MM.1S (cell line): ENCODE measurements at regions not wholly inside any gene's neighbourhood (a gene's known extent, or its start where the extent isn't known, plus 50 kb on each side); places are given as distances from the start of the nearest gene placed in this dataset.
A peak's percentile ranks its signal among the peaks of the same experiment; 100 is the strongest.
"Not testable (repeated sequence)": the region's sequence is repeated elsewhere in the genome, so short reads cannot be mapped to it uniquely, and the experiment has no call there.

ENCODE experiments used
- DNase-seq: peaks from one replicate; pipeline ENCODE4 v3.0.0-alpha.2; 2015
- H2AFZ ChIP-seq: fragments of 300-600 bp; sonication (generic); 2 replicates; pipeline ENCODE4 v1.6.0; 2016; ENCODE audit warnings: antibody characterized with exemption, low read length
- H3F3A ChIP-seq: fragments of 300-600 bp; sonication (generic); 2 replicates; pipeline ENCODE4 v1.6.1; 2016; ENCODE audit warnings: mild to moderate bottlenecking, antibody characterized with exemption, low read length, moderate library complexity, mixed read lengths; ENCODE audit not compliant: insufficient read depth
- H3K27ac ChIP-seq: fragments of 300-600 bp; sonication (generic); 2 replicates; pipeline ENCODE4 v1.5.1; 2016; ENCODE audit warnings: mild to moderate bottlenecking, low read length
- H3K27me3 ChIP-seq: fragments of 300-600 bp; sonication (generic); replicated peaks from 2 replicates; pipeline ENCODE4 v1.6.0; 2016; ENCODE audit warnings: low read length; ENCODE audit not compliant: insufficient read depth
- H3K36me3 ChIP-seq: fragments of 300-600 bp; sonication (generic); replicated peaks from 2 replicates; pipeline ENCODE4 v1.6.1; 2016; ENCODE audit warnings: mild to moderate bottlenecking, low read length, mixed read lengths; ENCODE audit not compliant: insufficient read depth
- H3K4me1 ChIP-seq: fragments of 300-600 bp; sonication (generic); 2 replicates; pipeline ENCODE4 v1.6.1; 2016; ENCODE audit warnings: low read length, mixed read lengths
- H3K4me2 ChIP-seq: fragments of 300-600 bp; sonication (generic); 2 replicates; pipeline ENCODE4 v1.6.0; 2016; ENCODE audit warnings: low read depth, low read length
- H3K4me3 ChIP-seq: fragments of 300-600 bp; sonication (generic); 2 replicates; pipeline ENCODE4 v1.5.1; 2016; ENCODE audit warnings: low read length, mixed read lengths
- H3K79me2 ChIP-seq: fragments of 300-600 bp; sonication (generic); 2 replicates; pipeline ENCODE4 v1.6.1; 2016; ENCODE audit warnings: mixed run types, low read length, mixed read lengths
- H3K9ac ChIP-seq: fragments of 300-600 bp; sonication (generic); 2 replicates; pipeline ENCODE4 v1.6.1; 2016; ENCODE audit warnings: low read length, mixed read lengths
- H3K9me2 ChIP-seq: fragments of 300-600 bp; sonication (generic); replicated peaks from 2 replicates; pipeline ENCODE4 v1.6.1; 2016; ENCODE audit warnings: mild to moderate bottlenecking, low read length, mixed read lengths; ENCODE audit not compliant: insufficient read depth
- H3K9me3 ChIP-seq: fragments of 300-600 bp; sonication (generic); replicated peaks from 2 replicates; pipeline ENCODE4 v1.6.1; 2016; ENCODE audit warnings: mild to moderate bottlenecking, low read length, mixed read lengths; ENCODE audit not compliant: insufficient read depth
- H4K20me1 ChIP-seq: fragments of 300-600 bp; sonication (generic); 2 replicates; pipeline ENCODE4 v1.6.1; 2016; ENCODE audit warnings: mild to moderate bottlenecking, low read length, moderate library complexity, mixed read lengths; ENCODE audit not compliant: insufficient read depth

DNA sequence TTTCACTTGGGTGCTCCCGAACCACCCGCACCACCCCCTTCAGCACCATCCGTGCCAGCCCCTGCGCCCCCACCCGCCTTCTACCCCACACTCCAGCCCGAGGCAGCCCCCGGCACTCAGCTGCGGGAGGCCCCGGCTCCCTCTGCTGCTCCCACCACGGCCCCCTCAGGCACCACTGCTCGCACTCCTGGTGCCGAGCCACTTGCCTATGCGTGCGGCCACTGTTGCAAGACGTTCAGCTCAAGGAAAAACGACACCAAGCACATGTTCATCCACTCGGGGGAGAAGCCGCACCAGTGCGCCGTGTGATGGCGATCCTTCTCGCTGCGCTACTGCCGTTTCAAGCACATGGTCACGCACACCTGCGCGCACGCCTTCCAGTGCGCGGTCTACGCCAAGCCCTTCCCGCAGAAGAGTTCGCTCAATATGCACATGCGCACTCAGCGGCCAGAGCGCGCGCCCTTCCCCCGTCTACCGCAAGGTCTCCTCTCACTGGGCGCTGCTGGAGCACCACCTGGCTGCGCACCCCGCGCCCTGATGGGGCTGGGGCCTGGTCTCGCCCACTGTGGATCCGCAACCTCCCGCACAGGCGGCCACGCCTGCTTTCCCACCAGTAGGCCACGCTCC lies 88.4 kb downstream of the LIMS4 start:
- H3K4me1 ChIP-seq, H3K27me3 ChIP-seq, H3K4me2 ChIP-seq, H3K9ac ChIP-seq, H3K9me2 ChIP-seq, H3K79me2 ChIP-seq, H3K36me3 ChIP-seq, H3K27ac ChIP-seq, H3F3A ChIP-seq, DNase-seq, H2AFZ ChIP-seq, H3K4me3 ChIP-seq, H4K20me1 ChIP-seq, H3K9me3 ChIP-seq: not testable (repeated sequence)

DNA sequence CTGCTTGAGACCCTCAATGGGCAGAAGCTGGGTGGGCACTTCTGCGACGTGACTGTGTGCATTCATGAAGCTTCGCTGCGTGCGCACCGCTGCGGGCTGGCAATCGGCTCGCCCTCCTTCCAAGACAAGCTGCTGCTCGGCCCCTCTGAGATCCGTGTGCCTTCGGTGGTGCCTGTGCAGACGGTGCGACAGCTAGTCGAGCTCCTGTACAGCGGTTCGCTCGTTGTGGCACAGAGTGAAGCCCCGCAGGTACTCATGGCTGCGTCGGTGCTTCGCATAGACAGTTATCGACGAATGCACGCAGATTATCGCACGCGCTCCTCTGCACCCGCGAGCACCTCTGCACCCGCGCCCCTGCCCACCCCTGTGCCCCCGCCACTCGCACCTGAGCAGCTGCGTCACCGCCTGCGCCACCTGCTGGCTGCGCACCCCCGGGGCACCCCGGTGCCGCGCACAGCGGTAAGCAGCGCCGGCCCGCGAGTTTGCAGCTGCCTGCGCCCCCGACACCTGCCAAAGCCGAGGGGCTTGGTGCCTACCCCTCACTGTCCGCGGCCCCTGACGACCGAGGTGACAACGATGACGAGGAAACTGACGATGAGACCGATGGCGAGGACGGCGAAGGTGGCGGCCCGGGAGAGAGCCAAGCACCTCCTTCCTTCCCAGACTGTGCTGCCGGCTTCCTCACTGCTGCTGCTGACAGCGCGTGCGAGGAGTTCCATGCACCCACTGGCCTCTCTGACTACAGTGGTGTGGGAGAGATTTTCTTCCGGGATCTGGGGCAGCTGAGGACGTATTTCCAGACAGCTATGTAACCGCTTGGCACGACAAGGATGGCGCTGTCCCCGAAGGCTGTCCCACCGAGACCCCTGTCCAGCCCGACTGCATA lies 89.2 kb downstream of the LIMS4 start:
- H3K9ac ChIP-seq, H3K9me3 ChIP-seq, H4K20me1 ChIP-seq, H3K4me1 ChIP-seq, H3K36me3 ChIP-seq, DNase-seq, H3K79me2 ChIP-seq, H2AFZ ChIP-seq, H3K9me2 ChIP-seq, H3K27me3 ChIP-seq, H3K27ac ChIP-seq, H3K4me3 ChIP-seq, H3F3A ChIP-seq, H3K4me2 ChIP-seq: not testable (repeated sequence)

GRCh38 chr2:110373519-110373918 lies 99.1 kb downstream of the LIMS4 start:
- not testable (repeated sequence) for H3K9me3 ChIP-seq, H4K20me1 ChIP-seq, H2AFZ ChIP-seq, H3K27me3 ChIP-seq, H3K4me3 ChIP-seq, DNase-seq, H3K9me2 ChIP-seq, H3F3A ChIP-seq, H3K4me2 ChIP-seq, H3K36me3 ChIP-seq, H3K27ac ChIP-seq, H3K79me2 ChIP-seq, H3K9ac ChIP-seq, H3K4me1 ChIP-seq

- H3K27ac ChIP-seq = peak overlapping the region; percentile 67; the same call in 1 of the 2 replicates
- not testable (repeated sequence) for H3F3A ChIP-seq, H3K9me3 ChIP-seq, H3K9ac ChIP-seq, H4K20me1 ChIP-seq, H3K4me3 ChIP-seq, H2AFZ ChIP-seq, H3K79me2 ChIP-seq, H3K36me3 ChIP-seq, H3K27me3 ChIP-seq, H3K4me1 ChIP-seq, DNase-seq, H3K9me2 ChIP-seq, H3K4me2 ChIP-seq
Observed at GRCh38 chr2:110371633-110372032, 101.0 kb downstream of the LIMS4 start.

GRCh38 chr2:110357616-110358015 lies 115.0 kb downstream of the LIMS4 start:
- H3K27me3 ChIP-seq, H3F3A ChIP-seq, H3K9me2 ChIP-seq, H3K4me3 ChIP-seq, H2AFZ ChIP-seq, H3K36me3 ChIP-seq, H4K20me1 ChIP-seq, H3K9ac ChIP-seq, H3K4me2 ChIP-seq, H3K79me2 ChIP-seq, H3K27ac ChIP-seq, H3K4me1 ChIP-seq, DNase-seq, H3K9me3 ChIP-seq: not testable (repeated sequence)

DNA sequence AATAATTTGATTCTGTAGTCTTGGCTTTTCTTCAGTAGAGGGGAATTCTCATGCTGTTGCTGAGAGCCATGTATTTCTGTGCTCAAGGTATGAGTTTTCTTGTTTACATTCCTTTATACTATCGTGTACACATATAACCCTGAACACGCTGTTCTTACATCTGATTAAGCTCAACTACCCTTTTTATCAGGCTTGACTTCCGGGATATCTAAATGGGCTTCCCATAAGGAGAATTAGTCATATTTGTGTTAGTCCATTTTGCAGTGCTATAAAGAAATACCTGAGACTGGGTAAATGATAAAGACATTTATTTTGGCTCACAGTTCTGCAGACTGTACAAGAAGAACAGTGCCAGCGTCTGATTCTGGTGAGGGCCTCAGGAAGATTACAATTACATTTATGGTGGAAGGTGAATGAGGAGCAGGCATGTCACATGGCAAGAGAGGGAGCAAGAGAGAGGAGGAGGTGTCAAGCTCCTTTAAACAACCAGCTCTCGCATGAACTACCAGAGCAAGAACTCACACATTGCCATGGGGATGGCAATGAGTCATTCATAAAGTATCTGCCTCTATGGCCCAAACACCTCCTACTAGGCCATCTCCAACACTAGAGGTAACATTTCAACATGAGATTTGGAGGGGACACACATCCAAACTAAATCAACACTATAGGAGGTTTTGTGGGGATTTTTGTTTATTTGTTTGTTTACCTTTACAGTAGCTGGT lies 118.2 kb downstream of the LIMS4 start:
- not testable (repeated sequence) for H3K4me3 ChIP-seq, H3K9me3 ChIP-seq, DNase-seq, H3K9ac ChIP-seq, H3K4me1 ChIP-seq, H3K79me2 ChIP-seq, H3K4me2 ChIP-seq, H3F3A ChIP-seq, H2AFZ ChIP-seq, H3K27me3 ChIP-seq, H3K9me2 ChIP-seq, H3K27ac ChIP-seq, H3K36me3 ChIP-seq, H4K20me1 ChIP-seq

DNA sequence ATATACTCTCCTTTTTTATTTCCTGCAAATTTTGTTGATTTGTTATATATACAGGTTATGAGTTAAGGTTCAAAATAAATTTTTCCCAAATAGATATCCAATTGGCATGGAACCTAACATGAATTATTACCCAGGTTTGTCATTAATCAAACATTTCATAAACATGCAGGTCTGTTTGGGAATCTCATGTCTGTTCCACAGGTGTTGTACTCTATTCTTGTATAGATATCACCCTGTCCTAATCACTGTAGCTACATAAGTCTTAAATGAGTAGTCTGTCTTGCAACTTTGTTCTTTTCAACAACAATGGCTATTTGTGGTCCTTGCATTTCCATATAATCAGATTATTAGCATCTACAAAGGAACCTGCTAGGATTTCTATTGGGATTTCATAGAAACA lies 121.9 kb downstream of the LIMS4 start:
- H3K9me2 ChIP-seq, H3F3A ChIP-seq, H3K27me3 ChIP-seq, H3K9ac ChIP-seq, H2AFZ ChIP-seq, H3K36me3 ChIP-seq, H3K4me1 ChIP-seq, H3K9me3 ChIP-seq, H3K4me2 ChIP-seq, DNase-seq, H4K20me1 ChIP-seq, H3K79me2 ChIP-seq, H3K27ac ChIP-seq, H3K4me3 ChIP-seq: not testable (repeated sequence)
